ENCODE measurements at regions not wholly inside any gene's neighbourhood (a gene's known extent, or its start where the extent isn't known, plus 50 kb on each side); places are given as distances from the start of the nearest gene placed in this dataset.
"Not testable (repeated sequence)": the region's sequence is repeated elsewhere in the genome, so short reads cannot be mapped to it uniquely, and the experiment has no call there.

- Mint-ChIP-seq H3K27ac (no peak overlapping the region), H3K9me3 (peaks cover 0 to 2% of the 10 kb centered on the region in 2 donors), H3K27me3 (ENCODE audit: low read depth in 2 of 2) (no peaks in the 10 kb centered on the region), H3K4me1 (no peaks in the 10 kb centered on the region), H3K4me3 (no peak overlapping the region), H3K36me3 (no peaks in the 10 kb centered on the region)
- Histone ChIP-seq H3K4me3 (ENCODE audit: low read length) (no peak overlapping the region), H3K36me3 (ENCODE audit: control insufficient read depth, insufficient read depth, low read length) (no peaks in the 10 kb centered on the region), H3K9me3 (ENCODE audit: control insufficient read depth, insufficient read depth, low read length) (no peaks in the 10 kb centered on the region), H3K27ac (ENCODE audit: low read length) (no peak overlapping the region), H3K4me1 (ENCODE audit: control insufficient read depth, insufficient read depth, low read length) (no peaks in the 10 kb centered on the region), H3K27me3 (ENCODE audit: control insufficient read depth, insufficient read depth, low read length) (no peaks in the 10 kb centered on the region)
- no peak for DNase-seq
- TF ChIP-seq CTCF (IDR thresholded peaks at IDR 0.05): no peak
- intact Hi-C loops (cut with micrococcal nuclease): no loop called here
- no peak for ATAC-seq
- no CpG with 5 or more reads among the region's 1 CpG for WGBS (ENCODE audit: insufficient coverage)
These were observed 278.4 kb upstream of the ATXN7L3B start for GRCh38 chr12:74259199-74259598.

- Mint-ChIP-seq H3K27ac (no peak overlapping the region), H3K27me3 (ENCODE audit: low read depth in 2 of 2) (no peaks in the 10 kb centered on the region), H3K4me1 (no peaks in the 10 kb centered on the region), H3K9me3 (peaks cover 0 to under 1% of the 10 kb centered on the region in 2 donors), H3K4me3 (no peak overlapping the region), H3K36me3 (no peaks in the 10 kb centered on the region)
- Histone ChIP-seq H3K4me1 (ENCODE audit: control insufficient read depth, insufficient read depth, low read length) (no peaks in the 10 kb centered on the region), H3K36me3 (ENCODE audit: control insufficient read depth, insufficient read depth, low read length) (no peaks in the 10 kb centered on the region), H3K27me3 (ENCODE audit: control insufficient read depth, insufficient read depth, low read length) (no peaks in the 10 kb centered on the region), H3K27ac (ENCODE audit: low read length) (no peak overlapping the region), H3K9me3 (ENCODE audit: control insufficient read depth, insufficient read depth, low read length) (no peaks in the 10 kb centered on the region), H3K4me3 (ENCODE audit: low read length) (no peak overlapping the region)
- ATAC-seq (no peak), DNase-seq (no peak)
- 92% methylated on average over 15 of the region's 15 CpGs for WGBS (ENCODE audit: insufficient coverage)
- TF ChIP-seq CTCF (IDR thresholded peaks at IDR 0.05): no peak
- intact Hi-C loops (cut with micrococcal nuclease): no loop called here
These were observed 272.9 kb upstream of the ATXN7L3B start for GRCh38 chr12:74264692-74265091.

- H3K27ac ChIP-seq (ENCODE audit: low read length); DNase-seq; H3K27me3 ChIP-seq (ENCODE audit: control insufficient read depth, insufficient read depth, low read length); H3K4me1 ChIP-seq (ENCODE audit: control insufficient read depth, insufficient read depth, low read length); ATAC-seq; H3K9me3 Mint-ChIP-seq; H3K4me3 ChIP-seq (ENCODE audit: low read length); H3K36me3 Mint-ChIP-seq; H3K4me3 Mint-ChIP-seq; H3K27ac Mint-ChIP-seq; intact Hi-C loops (cut with micrococcal nuclease); H3K9me3 ChIP-seq (ENCODE audit: control insufficient read depth, insufficient read depth, low read length); H3K27me3 Mint-ChIP-seq (ENCODE audit: low read depth in 2 of 2); H3K4me1 Mint-ChIP-seq; H3K36me3 ChIP-seq (ENCODE audit: control insufficient read depth, insufficient read depth, low read length): not testable (repeated sequence)
- 87% methylated on average over 7 of the region's 8 CpGs for WGBS (ENCODE audit: insufficient coverage)
These were observed 268.3 kb upstream of the ATXN7L3B start for GRCh38 chr12:74269355-74269754.

- Mint-ChIP-seq H3K36me3 (peaks cover 6% of the 10 kb centered on the region), H3K4me3 (no peak overlapping the region), H3K27ac (no peak overlapping the region), H3K4me1 (no peaks in the 10 kb centered on the region), H3K27me3 (ENCODE audit: low read depth in 2 of 2) (no peaks in the 10 kb centered on the region), H3K9me3 (peaks cover 0 to 5% of the 10 kb centered on the region in 2 donors)
- no peak for DNase-seq
- Histone ChIP-seq H3K9me3 (ENCODE audit: control insufficient read depth, insufficient read depth, low read length) (no peaks in the 10 kb centered on the region), H3K36me3 (ENCODE audit: control insufficient read depth, insufficient read depth, low read length) (no peaks in the 10 kb centered on the region), H3K27ac (ENCODE audit: low read length) (no peak overlapping the region), H3K4me3 (ENCODE audit: low read length) (no peak overlapping the region), H3K4me1 (ENCODE audit: control insufficient read depth, insufficient read depth, low read length) (no peaks in the 10 kb centered on the region), H3K27me3 (ENCODE audit: control insufficient read depth, insufficient read depth, low read length) (no peaks in the 10 kb centered on the region)
- WGBS (ENCODE audit: insufficient coverage): 91% methylated on average over 5 of the region's 5 CpGs
- TF ChIP-seq CTCF (IDR thresholded peaks at IDR 0.05): no peak
- intact Hi-C loops (cut with micrococcal nuclease): no loop called here
- ATAC-seq: no peak
These were observed 257.4 kb upstream of the ATXN7L3B start for GRCh38 chr12:74280156-74280655.

GRCh38 chr12:74281401-74282180 lies 256.0 kb upstream of the ATXN7L3B start:
- H3K4me1 ChIP-seq (ENCODE audit: control insufficient read depth, insufficient read depth, low read length); H3K4me1 Mint-ChIP-seq; intact Hi-C loops (cut with micrococcal nuclease); H3K27me3 ChIP-seq (ENCODE audit: control insufficient read depth, insufficient read depth, low read length); DNase-seq; H3K9me3 Mint-ChIP-seq; H3K27me3 Mint-ChIP-seq (ENCODE audit: low read depth in 2 of 2); H3K4me3 Mint-ChIP-seq; ATAC-seq; H3K27ac ChIP-seq (ENCODE audit: low read length); H3K27ac Mint-ChIP-seq; H3K4me3 ChIP-seq (ENCODE audit: low read length); H3K36me3 ChIP-seq (ENCODE audit: control insufficient read depth, insufficient read depth, low read length); H3K36me3 Mint-ChIP-seq; H3K9me3 ChIP-seq (ENCODE audit: control insufficient read depth, insufficient read depth, low read length): not testable (repeated sequence)
- WGBS (ENCODE audit: insufficient coverage): 96% methylated on average over 2 of the region's 2 CpGs

All from natural killer cell (primary cell).